HUES64 (cell line): ENCODE measurements at regions not wholly inside any gene's neighbourhood (a gene's known extent, or its start where the extent isn't known, plus 50 kb on each side); places are given as distances from the start of the nearest gene placed in this dataset.

Experiments
- H3K27ac ChIP-seq: 2 replicates; pipeline ENCODE4 v1.7.0; 2013; ENCODE audit warnings: low read depth, low read length, inconsistent platforms
- H3K27me3 ChIP-seq: 2 replicates; pipeline ENCODE4 v1.6.1; 2013; ENCODE audit warnings: mild to moderate bottlenecking, low read length; ENCODE audit not compliant: insufficient read depth
- H3K36me3 ChIP-seq: 2 replicates; pipeline ENCODE4 v1.6.1; 2013; ENCODE audit warnings: mild to moderate bottlenecking, low read length; ENCODE audit not compliant: insufficient read depth
- H3K4me1 ChIP-seq: 2 replicates; pipeline ENCODE4 v1.6.1; 2013; ENCODE audit warnings: mild to moderate bottlenecking, low read length, moderate library complexity; ENCODE audit not compliant: insufficient read depth
- H3K4me3 ChIP-seq: 2 replicates; pipeline ENCODE4 v1.5.1; 2013; ENCODE audit warnings: mild to moderate bottlenecking, low read length, moderate library complexity
- H3K9ac ChIP-seq: 2 replicates; pipeline ENCODE4 v1.6.1; 2013; ENCODE audit warnings: mild to moderate bottlenecking, low read depth, low read length
- H3K9me3 ChIP-seq: 2 replicates; pipeline ENCODE4 v1.6.1; 2013; ENCODE audit warnings: low read depth, low read length; ENCODE audit not compliant: insufficient read depth
- WGBS: fragments of 150-250, 120-280 bp; methylation state at CpG from one replicate; pipeline ENCODE4 v1.1.7; 2013; ENCODE audit warnings: missing lambda C conversion rate; 5-methylcytosine and 5-hydroxymethylcytosine counted together

DNA sequence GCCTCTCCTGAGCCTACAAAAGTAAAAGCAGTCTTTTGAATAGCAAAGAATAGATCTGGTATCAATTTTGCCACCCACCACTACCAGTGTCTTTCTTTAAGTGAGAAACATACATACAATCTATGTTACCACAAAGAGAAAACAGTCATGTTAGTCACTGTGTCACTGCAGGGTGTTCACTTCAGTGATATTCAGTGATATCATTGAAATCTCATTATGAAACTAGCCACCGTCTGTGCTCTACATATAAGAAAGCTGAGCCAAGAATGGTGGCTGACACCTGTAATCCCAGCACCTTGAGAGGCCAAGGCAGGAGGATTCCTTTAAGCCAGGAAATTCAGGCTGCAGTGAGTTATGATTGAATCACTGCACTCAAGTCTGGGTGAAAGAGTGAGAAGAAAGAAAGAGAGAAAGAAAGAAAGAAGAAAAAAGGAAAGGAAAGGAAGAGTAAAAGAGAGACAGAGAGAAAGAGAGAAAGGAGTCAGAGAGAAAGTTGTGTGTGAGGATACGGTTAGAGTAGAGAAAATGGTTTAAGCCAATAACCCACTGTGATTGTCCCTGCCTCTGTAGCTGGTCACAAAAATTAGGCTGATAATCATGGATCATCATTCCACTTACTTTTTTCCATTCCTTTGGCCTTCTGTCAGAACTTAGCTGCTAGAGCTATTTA lies 847.1 kb downstream of the FAM181B start:
- WGBS = 94% methylated on average over 2 of the region's 2 CpGs
- no peak overlapping the region for H3K9ac ChIP-seq
- H3K9me3 ChIP-seq = 0 out of 2 replicates have a peak, but pooled peaks cover 7% of the 10 kb centered on the region
- H3K27me3 ChIP-seq = no peaks in the 10 kb centered on the region
- no peak overlapping the region for H3K27ac ChIP-seq
- H3K4me3 ChIP-seq = no peak overlapping the region
- no peaks in the 10 kb centered on the region for H3K36me3 ChIP-seq
- H3K4me1 ChIP-seq = no peaks in the 10 kb centered on the region

DNA sequence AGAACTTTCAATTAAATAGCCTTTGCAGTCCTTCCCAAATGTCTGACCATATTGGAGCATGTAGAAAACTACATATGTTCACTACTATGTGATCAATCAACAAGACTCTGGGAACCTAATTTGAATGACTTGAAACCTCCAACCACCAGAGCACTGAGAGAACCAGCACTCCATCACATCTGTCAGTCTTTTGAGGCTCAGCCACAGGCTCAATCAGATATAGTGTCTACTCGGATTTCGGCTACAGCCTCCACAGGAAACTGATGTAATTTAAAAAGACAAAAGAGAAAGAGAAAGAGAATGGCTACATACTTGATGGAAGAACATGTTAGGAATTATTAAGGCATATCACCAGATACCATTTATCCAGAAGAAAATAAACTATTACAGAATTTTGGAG lies 859.0 kb downstream of the FAM181B start:
- Histone ChIP-seq H3K9ac (no peak overlapping the region), H3K36me3 (no peaks in the 10 kb centered on the region), H3K4me1 (peaks cover 9% of the 10 kb centered on the region; the same call in 1 of the 2 replicates), H3K27ac (no peak overlapping the region), H3K9me3 (no peaks in the 10 kb centered on the region), H3K27me3 (no peaks in the 10 kb centered on the region), H3K4me3 (no peak overlapping the region)
- WGBS = 90% methylated on average over 2 of the region's 2 CpGs

DNA sequence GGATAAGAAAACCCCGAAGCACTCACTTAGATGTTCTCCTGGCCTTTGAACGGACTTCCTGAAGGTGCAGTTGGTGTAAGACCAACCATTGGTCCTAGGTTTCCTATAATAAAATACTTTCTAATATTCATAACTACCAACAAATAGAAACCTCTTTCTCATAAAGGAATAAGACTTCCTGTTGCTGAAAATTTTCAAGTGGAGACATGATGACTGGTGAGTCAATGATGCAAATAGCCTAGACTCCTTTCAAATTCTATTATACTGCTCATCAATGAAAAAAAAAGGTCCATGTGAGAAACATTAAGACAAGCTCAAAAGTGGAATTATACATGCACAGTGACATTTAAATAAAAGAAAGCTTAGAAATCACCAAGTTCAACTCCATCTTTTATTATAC lies 862.8 kb downstream of the FAM181B start:
- Histone ChIP-seq H3K4me1 (peaks cover 9% of the 10 kb centered on the region; the same call in 1 of the 2 replicates), H3K27ac (no peak overlapping the region), H3K9ac (no peak overlapping the region), H3K4me3 (no peak overlapping the region), H3K27me3 (no peaks in the 10 kb centered on the region), H3K9me3 (no peaks in the 10 kb centered on the region), H3K36me3 (no peaks in the 10 kb centered on the region)
- 50% methylated on average over 2 of the region's 2 CpGs for WGBS

DNA sequence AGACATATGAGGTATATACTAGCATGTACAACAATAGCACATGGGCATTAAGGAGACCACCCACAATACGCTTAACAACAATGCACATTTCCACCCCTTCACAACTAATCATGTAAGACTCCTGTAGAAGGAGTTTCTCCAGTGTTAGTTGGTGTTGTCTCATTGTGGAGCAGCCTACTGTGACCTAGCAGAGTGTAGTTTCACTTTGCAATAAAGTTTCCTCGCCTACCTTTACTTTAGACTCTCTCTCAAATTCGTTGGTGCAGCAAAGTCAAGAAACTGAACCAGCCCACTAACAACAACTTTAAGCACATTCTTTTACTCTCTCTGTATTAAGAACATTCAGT lies 863.6 kb downstream of the FAM181B start:
- no peak overlapping the region for H3K4me3 ChIP-seq
- peaks cover 9% of the 10 kb centered on the region; the same call in 1 of the 2 replicates for H3K4me1 ChIP-seq
- no peaks in the 10 kb centered on the region for H3K27me3 ChIP-seq
- H3K36me3 ChIP-seq = no peaks in the 10 kb centered on the region
- no peaks in the 10 kb centered on the region for H3K9me3 ChIP-seq
- no peak overlapping the region for H3K9ac ChIP-seq
- H3K27ac ChIP-seq = no peak overlapping the region
- 93% methylated on average over 1 of the region's 3 CpGs for WGBS

DNA sequence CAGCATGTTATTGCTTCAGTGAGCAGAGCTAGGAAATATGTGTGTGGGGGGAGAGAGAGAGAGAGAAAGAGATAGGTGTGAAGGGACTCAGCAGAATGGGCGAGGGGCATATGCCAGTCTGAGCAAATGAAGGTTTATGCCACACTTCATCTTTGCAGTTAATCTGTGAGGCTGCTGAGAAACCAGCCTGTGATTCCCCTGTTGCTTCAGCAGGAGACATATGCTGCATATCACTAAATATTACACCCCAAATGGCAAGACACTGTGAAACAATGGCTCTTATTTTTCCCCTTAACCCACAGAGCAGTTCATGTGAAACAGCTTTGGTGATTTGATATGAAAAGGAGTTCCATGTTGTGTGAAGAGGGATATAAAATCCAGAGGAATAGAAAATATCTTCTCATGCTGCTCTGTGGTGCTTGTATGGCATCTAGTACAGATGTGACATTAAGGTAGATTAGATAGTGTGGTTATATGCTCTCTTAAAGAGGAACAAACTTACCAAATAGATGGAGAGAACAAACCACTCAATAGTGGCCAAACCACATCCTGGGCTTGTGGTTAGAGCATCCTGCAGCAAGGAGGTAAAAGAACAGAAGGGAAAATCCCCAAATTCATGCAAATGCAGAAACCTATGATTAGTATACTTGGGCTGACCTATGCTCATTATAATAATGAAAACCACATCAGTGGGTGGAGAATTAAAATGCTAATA lies 864.2 kb downstream of the FAM181B start:
- no peak overlapping the region for H3K4me3 ChIP-seq
- no peaks in the 10 kb centered on the region for H3K36me3 ChIP-seq
- no peaks in the 10 kb centered on the region for H3K9me3 ChIP-seq
- no peak overlapping the region for H3K27ac ChIP-seq
- no peaks in the 10 kb centered on the region for H3K27me3 ChIP-seq
- no peak overlapping the region for H3K9ac ChIP-seq
- peaks cover 4% of the 10 kb centered on the region; the same call in 1 of the 2 replicates for H3K4me1 ChIP-seq
- WGBS = 97% methylated on average over 1 of the region's 1 CpG

DNA sequence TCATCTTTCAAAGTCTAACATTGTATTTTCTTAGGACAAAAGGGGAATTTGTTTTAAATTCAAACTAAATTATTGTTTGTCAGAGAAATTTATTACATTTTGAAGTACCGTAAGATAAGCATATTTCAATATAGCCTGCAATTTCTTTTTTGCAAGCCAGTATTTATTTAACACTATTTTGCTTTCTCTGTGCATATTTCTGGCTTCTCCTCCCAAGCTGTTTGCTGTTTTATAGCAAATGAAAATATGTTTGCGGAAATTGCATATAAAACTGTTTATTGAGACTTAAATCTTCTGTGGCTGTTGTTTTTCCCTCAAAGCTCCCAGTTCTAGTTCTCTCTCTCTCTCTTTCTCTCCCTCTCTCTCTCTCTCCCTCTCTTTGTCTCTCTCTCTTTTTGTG lies 866.8 kb downstream of the FAM181B start:
- no peak overlapping the region for H3K27ac ChIP-seq
- no peaks in the 10 kb centered on the region for H3K36me3 ChIP-seq
- no CpG with 5 or more reads among the region's 2 CpGs for WGBS
- H3K27me3 ChIP-seq = no peaks in the 10 kb centered on the region
- H3K4me3 ChIP-seq = no peak overlapping the region
- no peaks in the 10 kb centered on the region for H3K9me3 ChIP-seq
- H3K4me1 ChIP-seq = no peaks in the 10 kb centered on the region
- no peak overlapping the region for H3K9ac ChIP-seq

DNA sequence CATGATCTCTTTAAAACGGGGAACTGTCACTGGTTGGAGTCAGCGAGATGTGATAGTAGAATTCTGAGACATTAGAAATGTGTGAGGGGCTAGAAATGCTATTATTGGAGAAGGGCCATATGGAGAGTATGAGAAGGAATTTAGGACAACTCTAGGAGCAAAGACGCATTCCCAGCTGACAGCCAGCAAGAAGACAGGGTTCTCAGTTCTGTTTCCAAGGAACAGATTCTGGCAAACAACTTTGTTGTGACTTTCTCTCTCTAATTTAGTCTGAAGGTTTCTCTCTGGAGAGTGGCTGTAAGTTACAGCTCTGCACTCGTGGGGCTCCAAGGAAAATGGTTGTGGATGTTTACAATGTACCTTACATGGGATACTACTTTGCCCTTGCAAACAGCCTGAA lies 876.3 kb downstream of the FAM181B start:
- WGBS = 96% methylated on average over 4 of the region's 4 CpGs
- Histone ChIP-seq H3K9ac (no peak overlapping the region), H3K4me3 (no peak overlapping the region), H3K9me3 (no peaks in the 10 kb centered on the region), H3K27me3 (no peaks in the 10 kb centered on the region), H3K4me1 (no peaks in the 10 kb centered on the region), H3K36me3 (no peaks in the 10 kb centered on the region), H3K27ac (no peak overlapping the region)

DNA sequence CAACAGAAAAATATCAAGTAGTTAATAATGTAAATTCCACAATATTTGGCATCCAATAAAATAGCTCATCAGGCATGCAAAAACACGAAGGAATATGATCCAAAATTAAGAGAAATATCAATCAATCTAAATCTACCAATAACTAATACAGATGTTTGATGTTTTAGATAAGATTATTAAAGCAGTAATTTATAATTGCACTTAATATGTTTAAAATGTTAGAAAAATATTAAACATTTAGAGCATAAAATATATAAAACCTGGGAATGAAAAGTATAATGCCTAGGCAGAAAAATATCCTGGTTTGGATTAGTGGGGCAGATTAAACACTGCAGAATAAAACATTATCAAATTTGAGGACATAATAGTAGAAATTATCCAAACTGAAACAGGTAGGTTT lies 879.9 kb downstream of the FAM181B start:
- Histone ChIP-seq H3K9me3 (no peaks in the 10 kb centered on the region), H3K4me1 (no peaks in the 10 kb centered on the region), H3K27ac (no peak overlapping the region), H3K4me3 (no peak overlapping the region), H3K36me3 (no peaks in the 10 kb centered on the region), H3K9ac (no peak overlapping the region), H3K27me3 (no peaks in the 10 kb centered on the region)
- no CpG with 5 or more reads among the region's 1 CpG for WGBS

DNA sequence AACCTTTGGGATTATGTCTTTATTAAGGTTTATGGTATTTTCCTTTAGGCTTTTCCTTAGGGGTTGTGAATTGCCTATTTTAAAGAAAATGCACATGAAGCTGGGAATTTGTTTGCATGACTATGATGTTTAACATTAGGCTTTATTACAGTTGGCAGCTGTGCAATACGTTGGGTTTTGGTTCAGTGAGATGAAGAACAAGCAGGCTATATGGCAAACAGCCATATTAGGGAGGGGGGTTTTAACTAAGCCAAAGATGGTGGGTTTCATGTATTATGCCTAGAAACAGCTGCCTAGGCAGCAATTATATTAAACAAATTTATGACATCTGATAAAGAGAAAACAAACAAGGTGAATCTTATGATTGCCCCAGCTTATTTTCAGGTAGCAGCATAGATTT lies 880.8 kb downstream of the FAM181B start:
- no peaks in the 10 kb centered on the region for H3K9me3 ChIP-seq
- no peak overlapping the region for H3K27ac ChIP-seq
- H3K27me3 ChIP-seq = no peaks in the 10 kb centered on the region
- no peaks in the 10 kb centered on the region for H3K4me1 ChIP-seq
- no peaks in the 10 kb centered on the region for H3K36me3 ChIP-seq
- no peak overlapping the region for H3K4me3 ChIP-seq
- H3K9ac ChIP-seq = no peak overlapping the region
- 91% methylated on average over 1 of the region's 1 CpG for WGBS

DNA sequence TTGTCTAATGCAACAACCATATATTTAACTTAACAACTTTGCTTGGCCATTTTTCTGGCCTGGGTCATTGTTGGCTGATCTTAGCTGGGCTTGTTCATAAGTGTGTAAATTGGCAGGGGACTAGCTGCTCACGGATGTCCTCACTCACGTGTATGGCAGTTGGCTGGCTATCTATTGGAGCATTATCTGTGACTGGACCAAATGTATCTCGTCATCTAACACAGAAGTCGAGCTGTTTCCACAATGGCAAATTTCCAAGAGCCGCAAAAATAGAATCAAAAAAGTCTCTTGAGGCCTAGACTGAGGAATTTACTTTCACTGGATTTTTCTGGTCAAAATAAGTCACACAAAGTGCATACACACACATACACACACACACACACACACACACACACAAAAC lies 893.3 kb downstream of the FAM181B start:
- H3K27me3 ChIP-seq = no peaks in the 10 kb centered on the region
- WGBS = 96% methylated on average over 5 of the region's 5 CpGs
- H3K4me1 ChIP-seq = no peaks in the 10 kb centered on the region
- no peak overlapping the region for H3K27ac ChIP-seq
- no peaks in the 10 kb centered on the region for H3K36me3 ChIP-seq
- H3K9me3 ChIP-seq = no peaks in the 10 kb centered on the region
- no peak overlapping the region for H3K4me3 ChIP-seq
- H3K9ac ChIP-seq = no peak overlapping the region

DNA sequence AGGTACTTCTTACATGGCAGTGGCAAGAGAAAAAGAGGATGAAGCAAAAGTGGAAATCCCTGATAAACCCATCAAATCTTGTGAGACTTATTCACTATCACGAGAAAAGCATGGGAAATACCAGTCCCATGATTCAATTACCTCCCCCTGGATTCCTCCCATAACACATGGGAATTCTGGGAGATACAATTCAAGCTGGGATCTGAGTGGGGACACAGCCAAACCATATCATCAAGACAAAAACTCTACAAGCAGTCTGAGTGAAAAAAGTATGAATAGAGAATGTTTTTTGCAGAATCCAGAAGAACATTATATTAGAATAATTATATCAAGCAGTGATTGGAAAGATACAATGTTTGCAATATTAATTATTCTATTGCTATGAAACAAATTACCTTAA lies 893.7 kb downstream of the FAM181B start:
- 92% methylated on average over 1 of the region's 1 CpG for WGBS
- no peak overlapping the region for H3K9ac ChIP-seq
- H3K4me3 ChIP-seq = no peak overlapping the region
- H3K36me3 ChIP-seq = no peaks in the 10 kb centered on the region
- no peaks in the 10 kb centered on the region for H3K9me3 ChIP-seq
- H3K27me3 ChIP-seq = no peaks in the 10 kb centered on the region
- H3K27ac ChIP-seq = no peak overlapping the region
- no peaks in the 10 kb centered on the region for H3K4me1 ChIP-seq
